HCT116 (cell line): ENCODE measurements at regions not wholly inside any gene's neighbourhood (a gene's known extent, or its start where the extent isn't known, plus 50 kb on each side); places are given as distances from the start of the nearest gene placed in this dataset.

Experiments
- ATAC-seq: fragments of 200-7000 bp; cut with Tn5 transposase; 2 replicates; pipeline ENCODE4 v1.9.1; 2020; ENCODE audit warnings: mild to moderate bottlenecking, moderate library complexity
- BruUV-seq: library from RNA; stranded (reverse); fragments of 400-500 nt; replicated peaks from 2 replicates; lab custom pipeline; 2021; lab: Mats Ljungman, UMichigan
- CTCF ChIA-PET: fragments of 300-600 bp; sonication (Branson Sonifier 250); formaldehyde crosslinking; loops from one replicate; lab custom pipeline; 2021; ENCODE audit warnings: antibody characterized with exemption; lab: Charles Lee
- POLR2A ChIA-PET: fragments of 300-600, 350-600 bp; sonication (Branson Sonifier 250); formaldehyde crosslinking; loops from one replicate; lab custom pipeline; 2021; ENCODE audit warnings: antibody characterized with exemption; lab: Charles Lee
- RAD21 ChIA-PET, 2 experiments: fragments of 300-600 bp; sonication (Branson Sonifier 250); formaldehyde crosslinking; loops; one replicate each; lab custom pipeline; 2023; ENCODE audit warnings: low total read pairs in 2 of 2; ENCODE audit not compliant: uncharacterized antibody in 2 of 2, unreplicated experiment in 2 of 2, low non-redundant PET in 1 of 2; lab: Charles Lee
- DNase-seq: peaks from one replicate; pipeline ENCODE4 v3.0.0-alpha.2; 2010; ENCODE audit warnings: low read depth, low spot score
- H2AFZ ChIP-seq: fragments of 200-600 bp; shearing (Covaris generic), sonication (generic); 2 replicates; pipeline ENCODE4 v1.6.1; 2017; ENCODE audit warnings: low read depth, mixed run types, mixed read lengths, antibody characterized with exemption, low read length; ENCODE audit not compliant: poor library complexity, severe bottlenecking
- H3K27ac ChIP-seq: 2 replicates; pipeline ENCODE4 v1.5.1; 2012; ENCODE audit warnings: low read depth, low read length
- H3K27me3 ChIP-seq: fragments of 200-600 bp; sonication (generic); 2 replicates; pipeline ENCODE4 v1.6.1; 2016; ENCODE audit warnings: mixed run types, low read length, mixed read lengths; ENCODE audit not compliant: insufficient read depth
- H3K36me3 ChIP-seq, 2 experiments: fragments of 200-500 bp in 1 of 2; fragments of 200-600 bp in 1 of 2; sonication (Bioruptor generic) in 1 of 2; sonication (generic) in 1 of 2; 2 replicates each; pipeline versions ENCODE4 v1.5.1 to v1.6.1; 2014 to 2016; ENCODE audit warnings: low read length in 2 of 2, inconsistent platforms in 1 of 2, mixed read lengths in 1 of 2, mixed run types in 1 of 2; ENCODE audit not compliant: insufficient read depth in 2 of 2, control insufficient read depth in 1 of 2
- H3K4me1 ChIP-seq, 2 experiments: fragments of 200-600 bp in 1 of 2; sonication (generic) in 1 of 2; 2 replicates each; pipeline versions ENCODE4 v1.5.1 to v1.6.1; 2012 to 2017; ENCODE audit warnings: low read length in 2 of 2, inconsistent platforms in 1 of 2, mild to moderate bottlenecking in 1 of 2, mixed read lengths in 1 of 2, mixed run types in 1 of 2, moderate library complexity in 1 of 2; ENCODE audit not compliant: insufficient read depth in 2 of 2, control insufficient read depth in 1 of 2
- H3K4me2 ChIP-seq: fragments of 200-600 bp; sonication (generic); 2 replicates; pipeline ENCODE4 v1.6.1; 2017; ENCODE audit warnings: mixed run types, low read length, mixed read lengths
- H3K4me3 ChIP-seq, 2 experiments: fragments of 200-600 bp in 1 of 2; sonication (generic) in 1 of 2; replicated peaks in 1 of 2; 2 replicates each; pipeline ENCODE4 v1.5.1; 2011 to 2016; ENCODE audit warnings: low read length in 2 of 2, control low read depth in 1 of 2, low read depth in 1 of 2, mild to moderate bottlenecking in 1 of 2, mixed read lengths in 1 of 2, mixed run types in 1 of 2
- H3K79me2 ChIP-seq: fragments of 200-600 bp; sonication (generic); 2 replicates; pipeline ENCODE4 v1.6.1; 2017; ENCODE audit warnings: mild to moderate bottlenecking, mixed run types, low read length, moderate library complexity, mixed read lengths; ENCODE audit not compliant: insufficient read depth
- H3K9ac ChIP-seq: fragments of 200-600 bp; sonication (generic); 2 replicates; pipeline ENCODE4 v1.6.1; 2016; ENCODE audit warnings: low read length, mixed read lengths
- H3K9me2 ChIP-seq: fragments of 200-600 bp; sonication (generic), shearing (Covaris generic); 2 replicates; pipeline ENCODE4 v1.6.1; 2017; ENCODE audit warnings: mixed run types, mild to moderate bottlenecking, moderate library complexity; ENCODE audit not compliant: insufficient read depth
- H3K9me3 ChIP-seq, 2 experiments: fragments of 200-500 bp in 1 of 2; fragments of 200-600 bp in 1 of 2; sonication (Bioruptor generic) in 1 of 2; sonication (generic) in 1 of 2; 2 replicates each; pipeline ENCODE4 v1.6.1; 2014 to 2017; ENCODE audit warnings: low read length in 2 of 2, mixed read lengths in 2 of 2, inconsistent platforms in 1 of 2, low read depth in 1 of 2, mild to moderate bottlenecking in 1 of 2, mixed run types in 1 of 2, moderate library complexity in 1 of 2; ENCODE audit not compliant: control insufficient read depth in 1 of 2, insufficient read depth in 1 of 2
- H4K20me1 ChIP-seq: fragments of 200-600 bp; sonication (generic), shearing (Covaris generic); 2 replicates; pipeline ENCODE4 v1.6.1; 2017; ENCODE audit warnings: mixed run types, mild to moderate bottlenecking, moderate library complexity; ENCODE audit not compliant: insufficient read depth
- CEBPB ChIP-seq: IDR thresholded peaks from 2 replicates; pipeline ENCODE4 v1.6.1; 2012; ENCODE audit warnings: low read depth
- EGR1 ChIP-seq: IDR thresholded peaks from 2 replicates; pipeline ENCODE4 v1.6.1; 2012; ENCODE audit warnings: low read depth
- ELF1 ChIP-seq: IDR thresholded peaks from 2 replicates; pipeline ENCODE4 v1.6.1; 2012; ENCODE audit warnings: low read depth, borderline replicate concordance
- EZH2 ChIP-seq: fragments of 200-600 bp; sonication (generic); IDR thresholded peaks from 2 replicates; pipeline ENCODE4 v1.6.1; 2017; ENCODE audit warnings: antibody characterized with exemption, mixed run types
- EZH2phosphoT487 ChIP-seq: fragments of 200-600 bp; IDR thresholded peaks from 2 replicates; pipeline ENCODE4 v1.6.1; 2018; ENCODE audit warnings: antibody characterized with exemption, borderline replicate concordance
- JUND ChIP-seq: IDR thresholded peaks from 2 replicates; pipeline ENCODE4 v1.6.1; 2012
- POLR2A ChIP-seq: IDR thresholded peaks from 2 replicates; pipeline ENCODE4 v1.7.0; 2011; ENCODE audit warnings: borderline replicate concordance; ENCODE audit not compliant: insufficient read depth, insufficient read length; ENCODE audit errors: extremely low read depth
- POLR2AphosphoS5 ChIP-seq: IDR thresholded peaks from 2 replicates; pipeline ENCODE4 v1.6.1; 2011; ENCODE audit warnings: mild to moderate bottlenecking, low read depth, low read length, moderate library complexity
- RAD21 ChIP-seq: IDR thresholded peaks from 2 replicates; pipeline ENCODE4 v1.6.1; 2012; ENCODE audit warnings: low read depth, mild to moderate bottlenecking
- SIN3A ChIP-seq: IDR thresholded peaks from 2 replicates; pipeline ENCODE4 v1.6.1; 2012; ENCODE audit warnings: low read depth
- TCF7L2 ChIP-seq: IDR thresholded peaks from 2 replicates; pipeline ENCODE4 v1.7.0; 2011; ENCODE audit warnings: borderline replicate concordance, inconsistent platforms; ENCODE audit not compliant: insufficient read depth, insufficient read length; ENCODE audit errors: extremely low read depth
- ZFX ChIP-seq: fragments of 450-650 bp; IDR thresholded peaks from 2 replicates; pipeline ENCODE4 v1.6.1; 2017
- ZNF274 ChIP-seq: fragments of 200-500 bp; sonication (Bioruptor generic); IDR thresholded peaks from 2 replicates; pipeline ENCODE4 v1.6.1; 2014; ENCODE audit warnings: mild to moderate bottlenecking, low read depth, low read length, inconsistent platforms
- intact Hi-C: fragments of 100-400 bp; cut with micrococcal nuclease; formaldehyde crosslinking; loops from 2 replicates; pipeline ENCODE4 v1.10.0; 2022
- TF ChIP-seq, protein P1 (sequence below): IDR thresholded peaks from 2 replicates; pipeline ENCODE4 v1.6.1; 2012; ENCODE audit warnings: low read depth
- TF ChIP-seq, protein P2 (sequence below): IDR thresholded peaks from 2 replicates; pipeline ENCODE4 v1.6.1; 2011; ENCODE audit warnings: mild to moderate bottlenecking, low read length, moderate library complexity; ENCODE audit not compliant: insufficient replicate concordance; ENCODE audit errors: extremely low read depth
- TF ChIP-seq, protein P3 (sequence below): IDR thresholded peaks from 2 replicates; pipeline ENCODE4 v1.6.1; 2012

DNA sequence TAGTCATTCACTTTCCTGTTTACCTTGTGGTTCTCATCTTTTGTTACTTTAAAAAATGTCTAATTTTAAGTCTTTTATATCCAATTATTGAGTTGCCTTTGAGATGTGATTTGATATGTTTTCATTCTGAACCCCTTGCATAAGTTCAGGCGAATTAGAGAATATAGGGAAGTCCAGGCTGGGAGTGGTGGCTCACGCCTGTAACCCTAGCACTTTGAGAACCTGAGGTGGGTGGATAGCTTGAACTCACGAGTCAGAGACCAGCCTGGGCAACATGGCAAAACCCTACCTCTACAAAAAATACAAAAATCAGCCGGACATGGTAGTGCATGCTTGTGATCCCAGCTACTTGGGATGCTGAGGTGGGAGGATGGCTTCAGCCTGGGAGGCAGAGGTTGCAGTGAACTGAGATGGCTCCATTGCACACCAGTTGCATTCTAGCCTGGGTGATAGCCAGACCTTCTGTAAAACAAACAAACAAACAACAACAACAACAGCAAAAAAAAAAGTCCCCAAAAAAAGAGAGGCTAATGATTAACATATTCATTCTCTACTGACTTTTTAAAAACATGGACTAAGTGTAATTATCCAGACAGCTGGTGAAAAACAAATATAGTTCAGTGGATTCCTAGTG is 451.1 kb upstream of the RGS6 start (continued):
- TF ChIP-seq, protein P1, sequence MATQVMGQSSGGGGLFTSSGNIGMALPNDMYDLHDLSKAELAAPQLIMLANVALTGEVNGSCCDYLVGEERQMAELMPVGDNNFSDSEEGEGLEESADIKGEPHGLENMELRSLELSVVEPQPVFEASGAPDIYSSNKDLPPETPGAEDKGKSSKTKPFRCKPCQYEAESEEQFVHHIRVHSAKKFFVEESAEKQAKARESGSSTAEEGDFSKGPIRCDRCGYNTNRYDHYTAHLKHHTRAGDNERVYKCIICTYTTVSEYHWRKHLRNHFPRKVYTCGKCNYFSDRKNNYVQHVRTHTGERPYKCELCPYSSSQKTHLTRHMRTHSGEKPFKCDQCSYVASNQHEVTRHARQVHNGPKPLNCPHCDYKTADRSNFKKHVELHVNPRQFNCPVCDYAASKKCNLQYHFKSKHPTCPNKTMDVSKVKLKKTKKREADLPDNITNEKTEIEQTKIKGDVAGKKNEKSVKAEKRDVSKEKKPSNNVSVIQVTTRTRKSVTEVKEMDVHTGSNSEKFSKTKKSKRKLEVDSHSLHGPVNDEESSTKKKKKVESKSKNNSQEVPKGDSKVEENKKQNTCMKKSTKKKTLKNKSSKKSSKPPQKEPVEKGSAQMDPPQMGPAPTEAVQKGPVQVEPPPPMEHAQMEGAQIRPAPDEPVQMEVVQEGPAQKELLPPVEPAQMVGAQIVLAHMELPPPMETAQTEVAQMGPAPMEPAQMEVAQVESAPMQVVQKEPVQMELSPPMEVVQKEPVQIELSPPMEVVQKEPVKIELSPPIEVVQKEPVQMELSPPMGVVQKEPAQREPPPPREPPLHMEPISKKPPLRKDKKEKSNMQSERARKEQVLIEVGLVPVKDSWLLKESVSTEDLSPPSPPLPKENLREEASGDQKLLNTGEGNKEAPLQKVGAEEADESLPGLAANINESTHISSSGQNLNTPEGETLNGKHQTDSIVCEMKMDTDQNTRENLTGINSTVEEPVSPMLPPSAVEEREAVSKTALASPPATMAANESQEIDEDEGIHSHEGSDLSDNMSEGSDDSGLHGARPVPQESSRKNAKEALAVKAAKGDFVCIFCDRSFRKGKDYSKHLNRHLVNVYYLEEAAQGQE = no peak
- TF ChIP-seq CEBPB (no peak), ELF1 (no peak), POLR2AphosphoS5 (no peak), ZFX (no peak)
- TF ChIP-seq, protein P2, sequence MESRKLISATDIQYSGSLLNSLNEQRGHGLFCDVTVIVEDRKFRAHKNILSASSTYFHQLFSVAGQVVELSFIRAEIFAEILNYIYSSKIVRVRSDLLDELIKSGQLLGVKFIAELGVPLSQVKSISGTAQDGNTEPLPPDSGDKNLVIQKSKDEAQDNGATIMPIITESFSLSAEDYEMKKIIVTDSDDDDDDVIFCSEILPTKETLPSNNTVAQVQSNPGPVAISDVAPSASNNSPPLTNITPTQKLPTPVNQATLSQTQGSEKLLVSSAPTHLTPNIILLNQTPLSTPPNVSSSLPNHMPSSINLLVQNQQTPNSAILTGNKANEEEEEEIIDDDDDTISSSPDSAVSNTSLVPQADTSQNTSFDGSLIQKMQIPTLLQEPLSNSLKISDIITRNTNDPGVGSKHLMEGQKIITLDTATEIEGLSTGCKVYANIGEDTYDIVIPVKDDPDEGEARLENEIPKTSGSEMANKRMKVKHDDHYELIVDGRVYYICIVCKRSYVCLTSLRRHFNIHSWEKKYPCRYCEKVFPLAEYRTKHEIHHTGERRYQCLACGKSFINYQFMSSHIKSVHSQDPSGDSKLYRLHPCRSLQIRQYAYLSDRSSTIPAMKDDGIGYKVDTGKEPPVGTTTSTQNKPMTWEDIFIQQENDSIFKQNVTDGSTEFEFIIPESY = no peak
- TF ChIP-seq, protein P3, sequence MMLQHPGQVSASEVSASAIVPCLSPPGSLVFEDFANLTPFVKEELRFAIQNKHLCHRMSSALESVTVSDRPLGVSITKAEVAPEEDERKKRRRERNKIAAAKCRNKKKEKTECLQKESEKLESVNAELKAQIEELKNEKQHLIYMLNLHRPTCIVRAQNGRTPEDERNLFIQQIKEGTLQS = no peak

DNA sequence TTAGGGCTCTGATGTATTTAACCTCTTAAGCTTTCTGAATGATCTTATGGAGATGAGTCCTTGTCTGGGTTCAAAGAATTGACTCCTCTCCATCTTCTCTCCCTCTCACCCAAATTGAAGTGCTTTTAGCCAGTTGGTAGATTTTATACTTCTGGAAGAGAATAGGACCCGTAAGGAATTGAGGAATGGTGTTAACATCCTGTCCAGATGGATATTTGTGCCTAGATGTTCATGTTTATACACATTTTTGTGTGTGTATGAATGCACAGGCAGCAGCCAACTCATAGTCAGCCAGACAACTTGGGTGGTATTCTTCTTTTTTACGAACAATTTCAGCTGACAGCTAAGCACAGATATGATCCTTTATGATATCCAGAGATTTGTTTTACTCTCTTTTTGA is 449.6 kb upstream of the RGS6 start:
- POLR2A ChIA-PET = no interaction called here
- no peak overlapping the region for H2AFZ ChIP-seq
- H3K9me2 ChIP-seq = no peaks in the 10 kb centered on the region
- H4K20me1 ChIP-seq = no peaks in the 10 kb centered on the region
- H3K9ac ChIP-seq = no peak overlapping the region
- no peak overlapping the region for H3K4me3 ChIP-seq
- TF ChIP-seq, protein P2 = no peak
- TF ChIP-seq EGR1 (no peak), RAD21 (no peak), TCF7L2 (no peak), CEBPB (no peak), JUND (no peak), ZNF274 (no peak), ZFX (no peak), SIN3A (no peak), EZH2phosphoT487 (no peak), EZH2 (no peak), POLR2A (no peak)
- TF ChIP-seq, protein P3 = no peak
- H3K27me3 ChIP-seq = no peaks in the 10 kb centered on the region
- intact Hi-C loops = no loop called here
- RAD21 ChIA-PET = no interaction called here
- no TSS peak for BruUV-seq
- no peak overlapping the region for H3K27ac ChIP-seq
- DNase-seq (no peak), ATAC-seq (no peak)
- H3K4me1 ChIP-seq = 0 out of 4 replicates have a peak, but pooled peaks cover 0 to under 1% of the 10 kb centered on the region in 2 experiments
- no peaks in the 10 kb centered on the region for H3K9me3 ChIP-seq
- H3K79me2 ChIP-seq = no peaks in the 10 kb centered on the region
- no peaks in the 10 kb centered on the region for H3K36me3 ChIP-seq
- no peak overlapping the region for H3K4me2 ChIP-seq
- CTCF ChIA-PET = no interaction called here
